COLO668 (cell line): ENCODE measurements at regions not wholly inside any gene's neighbourhood (a gene's known extent, or its start where the extent isn't known, plus 50 kb on each side); places are given as distances from the start of the nearest gene placed in this dataset.

ENCODE experiments used
- DNase-seq: peaks from one replicate; lab custom pipeline; 2025; ENCODE audit not compliant: unreplicated experiment; lab: John Stamatoyannopoulos, UW

- no peak for DNase-seq
Measured at GRCh38 chr6:104326173-104327001, 533.3 kb downstream of the HACE1 start.

GRCh38 chr6:104325341-104326172 lies 534.2 kb downstream of the HACE1 start:
- peak; percentile 6 for DNase-seq

GRCh38 chr6:104324301-104324700 lies 535.4 kb downstream of the HACE1 start:
- DNase-seq = no peak

GRCh38 chr6:104322841-104323240 lies 536.9 kb downstream of the HACE1 start:
- no peak for DNase-seq

GRCh38 chr6:104321301-104321700 lies 538.4 kb downstream of the HACE1 start:
- DNase-seq = no peak

GRCh38 chr6:104320896-104321295 lies 538.8 kb downstream of the HACE1 start:
- DNase-seq = no peak

GRCh38 chr6:104312851-104313250 lies 546.9 kb downstream of the HACE1 start:
- DNase-seq = no peak

- no peak for DNase-seq
Measured at GRCh38 chr6:104306211-104306610, 553.5 kb downstream of the HACE1 start.

- DNase-seq = no peak
Measured at GRCh38 chr6:104305206-104305605, 554.5 kb downstream of the HACE1 start.

- DNase-seq = no peak
Measured at GRCh38 chr6:104301951-104302350, 557.8 kb downstream of the HACE1 start.

- DNase-seq = no peak
Measured at GRCh38 chr6:104286641-104287040, 573.1 kb downstream of the HACE1 start.

GRCh38 chr6:104284872-104285271 lies 574.8 kb downstream of the HACE1 start:
- no peak for DNase-seq

- no peak for DNase-seq
Measured at GRCh38 chr6:104282581-104282980, 577.1 kb downstream of the HACE1 start.

- no peak for DNase-seq
Measured at GRCh38 chr6:104281370-104281769, 578.3 kb downstream of the HACE1 start.

GRCh38 chr6:104268389-104268788 lies 591.3 kb downstream of the HACE1 start:
- no peak for DNase-seq

GRCh38 chr6:104266922-104267321 lies 592.8 kb downstream of the HACE1 start:
- DNase-seq = no peak

- no peak for DNase-seq
Measured at GRCh38 chr6:104256646-104257045, 603.1 kb downstream of the HACE1 start.

GRCh38 chr6:104253236-104253635 lies 606.5 kb downstream of the HACE1 start:
- DNase-seq = no peak

GRCh38 chr6:104252276-104252675 lies 607.4 kb downstream of the HACE1 start:
- DNase-seq = no peak

- DNase-seq = no peak
Measured at GRCh38 chr6:104251651-104252050, 608.1 kb downstream of the HACE1 start.

GRCh38 chr6:104240865-104241264 lies 618.9 kb downstream of the HACE1 start:
- DNase-seq = no peak

- DNase-seq = no peak
Measured at GRCh38 chr6:104239971-104240370, 619.7 kb downstream of the HACE1 start.
